RWPE2 (cell line): ENCODE measurements at regions not wholly inside any gene's neighbourhood (a gene's known extent, or its start where the extent isn't known, plus 50 kb on each side); places are given as distances from the start of the nearest gene placed in this dataset.
A peak's percentile ranks its signal among the peaks of the same experiment; 100 is the strongest.

Source experiments
- ATAC-seq: fragments of 200-7000 bp; cut with Tn5 transposase; 3 replicates; pipeline ENCODE4 v1.9.1; 2021; ENCODE audit warnings: low read depth
- DNase-seq: peaks from one replicate; pipeline ENCODE4 v3.0.0-alpha.2; 2020; ENCODE audit warnings: low spot score
- H3K27ac ChIP-seq: fragments of 450-650 bp; 2 replicates; pipeline ENCODE4 v1.5.1; 2017; ENCODE audit warnings: mild to moderate bottlenecking; ENCODE audit not compliant: poor library complexity, severe bottlenecking
- H3K27me3 ChIP-seq: fragments of 250-450 bp; sonication (Bioruptor Pico); 2 replicates; pipeline ENCODE4 v1.5.1; 2021; ENCODE audit warnings: mild to moderate bottlenecking, moderate library complexity; ENCODE audit not compliant: insufficient read depth, poor library complexity, severe bottlenecking
- H3K36me3 ChIP-seq: fragments of 250-450 bp; sonication (Bioruptor Pico); 2 replicates; pipeline ENCODE4 v1.5.1; 2020; ENCODE audit warnings: low read depth, mild to moderate bottlenecking, moderate library complexity
- H3K4me1 ChIP-seq: fragments of 250-450 bp; sonication (Bioruptor Pico); 2 replicates; pipeline ENCODE4 v1.5.1; 2021; ENCODE audit warnings: mild to moderate bottlenecking, moderate library complexity; ENCODE audit not compliant: insufficient read depth, poor library complexity, severe bottlenecking
- H3K4me3 ChIP-seq: fragments of 250-450 bp; sonication (Bioruptor Pico); 2 replicates; pipeline ENCODE4 v1.5.1; 2021; ENCODE audit warnings: mild to moderate bottlenecking, moderate library complexity; ENCODE audit not compliant: severe bottlenecking
- H3K9me3 ChIP-seq: fragments of 250-450 bp; sonication (Bioruptor Pico); 2 replicates; pipeline ENCODE4 v1.5.1; 2021; ENCODE audit warnings: mild to moderate bottlenecking, moderate library complexity; ENCODE audit not compliant: severe bottlenecking
- CTCF ChIP-seq: fragments of 450-650 bp; IDR thresholded peaks from one replicate; pipeline ENCODE4 v1.5.1; 2017; ENCODE audit warnings: mild to moderate bottlenecking, moderate library complexity; ENCODE audit not compliant: poor library complexity, severe bottlenecking

- DNase-seq (no peak), ATAC-seq (no peak)
Measured at GRCh38 chr5:171630350-171631065, 155.1 kb upstream of the SMIM23 start.

GRCh38 chr5:171632616-171633015 is 153.0 kb upstream of the SMIM23 start:
- DNase-seq, result no peak
- Histone ChIP-seq H3K4me1 (peaks cover 4% of the 10 kb centered on the region), H3K27me3 (no peaks in the 10 kb centered on the region)

More at GRCh38 chr5:171630350-171631065, 155.1 kb upstream of the SMIM23 start:
- Histone ChIP-seq H3K4me1 (peaks cover 4% of the 10 kb centered on the region), H3K27ac (no peak overlapping the region), H3K27me3 (no peaks in the 10 kb centered on the region), H3K9me3 (no peaks in the 10 kb centered on the region), H3K36me3 (no peaks in the 10 kb centered on the region), H3K4me3 (no peak overlapping the region)
- TF ChIP-seq CTCF, result peak; percentile 56

GRCh38 chr5:171633776-171634470 is 151.7 kb upstream of the SMIM23 start:
- no peak for TF ChIP-seq CTCF
- Histone ChIP-seq H3K4me3 (no peak overlapping the region), H3K36me3 (no peaks in the 10 kb centered on the region), H3K9me3 (no peaks in the 10 kb centered on the region), H3K27ac (no peak overlapping the region), H3K27me3 (no peaks in the 10 kb centered on the region), H3K4me1 (peaks cover 4% of the 10 kb centered on the region)
- ATAC-seq, result no peak
- DNase-seq, result no peak

More at GRCh38 chr5:171632616-171633015, 153.0 kb upstream of the SMIM23 start:
- Histone ChIP-seq H3K27ac (no peak overlapping the region), H3K36me3 (no peaks in the 10 kb centered on the region), H3K9me3 (no peaks in the 10 kb centered on the region), H3K4me3 (no peak overlapping the region)
- no peak for TF ChIP-seq CTCF
- ATAC-seq, result no peak

- H3K9me3 ChIP-seq, result no peaks in the 10 kb centered on the region
- H3K27ac ChIP-seq, result no peak overlapping the region
- no peak overlapping the region for H3K4me3 ChIP-seq
- no peaks in the 10 kb centered on the region for H3K27me3 ChIP-seq
- H3K4me1 ChIP-seq, result peaks cover 4% of the 10 kb centered on the region
- H3K36me3 ChIP-seq, result no peaks in the 10 kb centered on the region
- no peak for TF ChIP-seq CTCF
- DNase-seq (no peak), ATAC-seq (no peak)
Measured at GRCh38 chr5:171634511-171634910, 151.1 kb upstream of the SMIM23 start.

DNA sequence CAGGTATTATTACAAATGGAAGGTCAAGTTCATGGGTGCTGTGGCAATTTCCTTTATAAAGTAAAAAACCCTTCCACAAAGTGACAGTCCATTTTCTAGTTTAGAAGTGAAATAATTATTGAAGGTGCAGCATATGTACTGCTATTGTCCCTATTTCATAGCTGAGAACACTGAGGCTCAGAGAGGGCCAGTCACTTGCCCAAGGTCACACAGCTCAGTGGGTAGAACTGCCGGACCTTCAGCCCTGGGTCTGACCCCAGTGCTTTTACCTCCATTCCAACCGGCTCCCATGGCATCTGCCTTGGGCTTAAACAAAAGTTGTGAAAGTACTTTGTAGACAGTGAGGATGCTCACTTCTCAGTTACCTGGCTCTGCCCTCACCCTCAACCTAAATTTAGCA is 150.6 kb upstream of the SMIM23 start:
- Histone ChIP-seq H3K27me3 (no peaks in the 10 kb centered on the region), H3K4me3 (no peak overlapping the region), H3K4me1 (no peaks in the 10 kb centered on the region), H3K27ac (no peak overlapping the region), H3K36me3 (no peaks in the 10 kb centered on the region), H3K9me3 (no peaks in the 10 kb centered on the region)
- no peak for ATAC-seq
- TF ChIP-seq CTCF, result no peak
- no peak for DNase-seq
